HG03432 (cell line): ENCODE measurements at regions not wholly inside any gene's neighbourhood (a gene's known extent, or its start where the extent isn't known, plus 50 kb on each side); places are given as distances from the start of the nearest gene placed in this dataset.

ENCODE experiments used
- ATAC-seq: cut with Tn5 transposase; IDR thresholded peaks from one replicate; pipeline ENCODE4 v1.9.1; 2021; ENCODE audit warnings: mild to moderate bottlenecking, moderate library complexity; ENCODE audit not compliant: unreplicated experiment

DNA sequence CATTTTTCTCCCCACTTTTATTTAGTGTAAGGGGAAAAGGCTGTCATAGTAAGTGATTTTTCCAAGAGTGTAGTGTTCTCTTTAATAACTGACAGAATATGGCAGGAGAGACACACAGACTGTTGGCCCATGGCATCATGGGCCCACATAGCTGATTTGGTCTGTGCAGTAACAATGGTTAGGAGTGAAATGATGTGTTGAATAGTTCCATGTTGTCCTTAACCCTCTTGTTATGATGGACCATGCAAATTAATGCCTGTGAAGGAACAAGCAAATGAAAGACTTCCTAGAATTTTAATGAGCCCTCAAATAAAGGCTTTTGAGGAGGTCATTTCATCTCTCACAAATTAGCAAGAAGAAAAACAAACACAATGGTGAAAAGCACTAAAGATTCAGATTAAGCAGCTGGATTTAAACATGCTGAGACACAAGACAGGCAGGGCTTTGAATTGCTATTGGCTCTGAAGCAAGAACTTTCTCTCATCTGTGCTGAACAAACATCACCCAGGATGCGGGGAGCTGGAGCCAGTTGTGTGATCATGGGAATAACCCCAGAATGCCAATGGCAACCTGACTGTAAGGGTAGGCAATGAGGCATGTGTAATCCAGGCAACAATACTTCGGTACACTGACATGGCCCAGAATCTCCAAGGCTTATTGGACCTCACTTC, 136.7 kb upstream of the VEPH1 start:
- no peak for ATAC-seq

DNA sequence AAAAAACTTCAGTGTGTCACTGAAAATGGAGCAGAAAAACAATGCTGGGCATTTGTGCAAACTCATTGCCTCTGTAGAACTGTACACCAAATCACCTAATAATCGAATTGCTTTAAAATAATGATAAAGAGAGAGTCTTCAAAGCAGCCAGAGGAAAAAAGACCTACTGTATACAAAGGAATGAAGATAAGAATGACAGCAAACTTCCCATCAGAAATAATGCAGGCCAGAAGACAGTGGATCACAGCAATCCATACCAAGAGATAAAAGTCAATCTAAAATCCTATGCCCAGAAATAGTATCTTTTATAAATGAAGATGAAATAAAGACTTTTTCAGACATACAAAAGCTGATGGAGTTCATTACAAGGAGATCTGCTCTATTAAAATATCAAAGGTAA, 134.7 kb upstream of the VEPH1 start:
- no peak for ATAC-seq

DNA sequence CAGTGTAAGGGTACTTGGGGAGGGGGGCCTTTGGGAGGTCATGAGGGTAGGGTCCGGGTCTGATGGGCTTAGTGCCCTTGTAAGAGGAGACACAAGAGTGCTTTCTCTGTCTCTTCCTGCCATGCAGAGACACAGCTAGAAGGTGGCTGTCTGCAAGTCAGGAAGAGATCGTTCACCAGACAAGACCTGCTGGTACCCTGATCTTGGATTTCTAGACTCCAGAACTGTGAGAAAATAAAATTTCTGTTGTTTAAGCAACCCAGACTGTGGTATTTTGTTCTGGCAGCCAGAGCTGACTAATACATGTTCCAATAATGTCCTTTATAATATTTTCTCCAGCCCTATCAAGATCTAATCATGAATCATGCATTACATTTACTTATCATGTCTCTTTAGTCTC, 130.0 kb upstream of the VEPH1 start:
- no peak for ATAC-seq

DNA sequence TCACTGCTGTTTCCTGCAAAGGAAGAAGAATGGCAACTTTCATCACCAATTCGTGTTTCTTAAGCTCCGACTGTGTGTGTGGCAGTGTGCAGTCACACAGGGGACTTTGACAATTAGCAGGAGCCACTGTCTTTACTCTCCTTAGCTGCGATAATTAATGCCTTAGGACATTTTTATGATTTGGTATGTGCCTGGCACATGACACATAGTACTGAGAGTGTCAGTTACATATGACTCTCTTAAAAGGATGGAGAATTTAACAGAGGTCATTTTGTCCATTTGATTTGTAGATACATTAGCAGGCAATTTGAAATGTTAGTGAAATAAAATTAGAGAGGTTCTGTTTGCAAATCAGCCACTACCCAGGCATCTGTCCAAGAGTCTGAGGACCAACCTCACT, 128.9 kb upstream of the VEPH1 start:
- no peak for ATAC-seq

DNA sequence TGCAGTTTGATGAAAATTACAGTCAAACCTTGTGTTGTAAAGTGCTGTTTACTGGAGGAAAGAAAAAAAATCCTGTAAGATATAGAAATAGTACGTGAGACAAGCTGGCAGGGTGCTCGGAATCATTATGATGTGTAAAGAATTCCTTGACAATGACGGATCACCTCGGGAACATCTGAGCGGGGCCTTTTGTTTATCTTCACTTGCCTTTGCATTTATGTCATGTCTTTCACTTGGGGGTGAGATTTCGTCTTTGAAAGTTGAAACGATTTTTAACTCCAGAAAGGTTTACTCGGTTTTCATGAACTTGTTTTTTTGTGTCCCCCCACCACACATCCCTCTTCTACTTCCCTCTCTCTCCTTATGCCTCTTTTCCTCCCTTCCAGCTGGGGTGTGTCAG, 128.3 kb upstream of the VEPH1 start:
- no peak for ATAC-seq

DNA sequence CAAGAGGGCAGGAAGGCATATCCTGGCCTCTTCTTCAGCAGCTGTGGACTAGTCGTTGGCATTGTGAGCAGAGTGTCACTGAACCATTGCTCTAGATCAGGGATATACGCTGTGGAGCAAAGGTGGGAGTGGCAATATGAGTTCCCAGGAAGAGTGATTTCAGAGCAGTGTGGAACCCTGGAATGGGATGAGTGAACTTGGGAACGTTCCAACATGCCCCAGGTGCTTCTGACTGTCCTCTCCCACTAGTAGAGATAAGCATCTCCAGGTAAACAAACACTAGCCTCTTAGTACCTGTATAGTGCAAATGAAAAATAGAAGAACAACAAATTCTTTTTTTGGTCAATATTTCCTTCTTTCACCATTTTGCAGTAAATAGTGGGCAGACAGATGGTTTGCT, 123.6 kb upstream of the VEPH1 start:
- no peak for ATAC-seq

DNA sequence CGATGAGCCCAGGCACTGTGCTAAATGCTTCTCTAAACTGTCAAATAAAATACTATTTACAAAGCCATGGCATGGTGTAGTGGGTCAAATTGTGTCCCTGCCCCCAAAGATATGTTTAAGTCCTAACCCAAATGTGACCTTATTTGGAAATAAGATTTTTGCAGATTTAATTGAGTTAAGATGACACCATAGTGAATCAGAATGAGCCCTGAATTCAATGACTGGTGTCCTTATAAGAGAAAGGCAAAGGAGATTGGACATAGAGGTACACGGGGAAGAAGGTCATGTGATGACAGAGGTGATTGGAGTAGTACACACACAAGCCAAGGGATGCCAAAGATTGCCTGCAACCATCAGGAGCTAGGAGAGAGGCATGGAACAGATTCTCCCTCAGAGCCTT, 121.6 kb upstream of the VEPH1 start:
- no peak for ATAC-seq

DNA sequence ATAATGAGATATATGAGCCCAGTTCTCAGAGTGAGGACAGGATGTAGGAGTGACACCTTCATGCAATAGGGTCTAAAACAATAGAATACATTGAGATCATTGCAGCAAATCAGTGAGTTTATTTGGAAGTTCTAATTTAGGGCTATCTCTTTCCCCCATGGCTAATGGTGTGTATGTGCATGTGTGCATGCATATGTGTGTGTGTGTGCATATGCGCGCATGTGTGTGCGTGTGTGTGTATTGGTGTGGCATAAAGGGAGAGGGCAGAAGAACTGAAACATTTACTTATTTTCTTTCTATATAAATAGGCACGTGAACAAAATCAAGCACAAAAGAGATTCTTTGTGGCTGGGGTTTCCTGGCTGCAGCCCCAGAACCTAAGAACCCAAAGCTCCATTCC, 115.7 kb upstream of the VEPH1 start:
- ATAC-seq = no peak

DNA sequence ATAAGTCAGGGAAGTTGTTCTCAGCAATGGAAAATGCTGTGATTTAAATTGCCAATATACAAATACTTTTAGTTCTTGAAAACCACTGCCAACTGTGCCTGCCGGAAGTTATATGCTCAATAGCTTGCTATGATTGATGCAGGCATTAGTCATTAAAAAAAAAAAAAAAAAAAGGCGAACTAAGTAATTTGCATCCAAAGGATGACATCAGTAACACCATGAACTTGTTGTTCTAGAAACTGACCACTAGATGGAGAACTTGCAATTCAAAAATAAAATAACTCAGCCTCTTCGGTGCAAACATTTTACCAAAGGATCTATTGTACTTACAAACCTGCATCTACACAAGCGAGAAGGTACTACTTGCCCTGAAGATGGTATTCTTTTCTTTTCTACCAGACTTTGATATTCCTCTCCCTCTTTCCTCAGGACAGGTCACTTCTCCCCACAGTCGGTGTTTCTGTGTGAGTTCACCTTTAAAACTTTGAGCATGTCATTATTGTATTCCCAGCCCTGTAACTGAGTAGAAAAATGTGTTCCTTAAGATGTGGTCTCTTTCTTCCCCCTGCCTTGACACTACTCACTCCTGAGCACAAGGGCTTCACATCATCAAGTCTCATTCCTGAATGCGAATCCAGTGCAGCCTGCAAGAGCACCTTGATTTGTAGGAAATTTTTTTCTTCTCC, 115.0 kb upstream of the VEPH1 start:
- ATAC-seq = peak; percentile 75

DNA sequence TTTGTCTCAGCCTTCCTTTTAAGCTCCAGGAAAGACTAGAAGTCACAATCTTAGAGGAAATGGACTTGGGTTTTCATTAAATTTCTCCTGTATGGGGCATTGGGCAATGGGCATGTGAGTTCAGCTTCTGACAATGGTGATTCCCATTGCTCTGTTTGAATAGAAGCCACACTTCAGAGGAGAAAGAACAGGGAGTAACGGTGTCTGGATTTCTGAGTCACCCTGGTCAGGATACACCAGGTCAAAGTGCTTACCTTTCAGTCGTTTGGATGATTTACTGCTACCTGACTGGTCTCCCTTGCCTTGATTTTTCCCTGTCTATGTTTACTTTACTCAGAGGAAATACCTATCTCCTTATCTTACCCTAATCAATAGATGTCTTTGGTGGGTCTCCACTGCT, 111.7 kb upstream of the VEPH1 start:
- no peak for ATAC-seq

DNA sequence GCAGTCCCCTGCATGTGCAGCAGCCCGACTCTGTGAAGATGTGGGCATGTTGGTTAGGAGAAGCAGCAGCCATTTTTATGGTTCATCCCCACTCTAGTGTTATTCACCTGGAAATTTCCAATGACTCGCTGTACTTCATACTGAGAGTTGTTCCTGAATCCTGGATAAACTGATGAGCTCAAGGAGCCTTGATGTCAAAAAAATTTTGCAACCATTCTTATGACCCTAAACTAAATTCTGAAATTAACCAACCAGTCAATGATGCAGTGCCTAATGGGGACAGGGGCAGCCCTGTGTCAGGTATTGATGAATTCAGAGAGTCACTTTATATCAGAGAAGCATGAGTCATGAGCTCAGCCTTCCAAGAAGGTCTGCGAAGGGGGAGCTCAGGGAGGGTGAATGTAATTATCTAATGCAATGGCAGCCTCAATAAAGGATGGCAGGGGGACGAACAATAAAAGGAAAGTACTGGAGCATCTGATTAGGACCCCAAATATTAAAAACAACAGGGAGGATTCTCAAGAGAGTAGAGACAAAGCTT, 108.4 kb upstream of the VEPH1 start:
- no peak for ATAC-seq

DNA sequence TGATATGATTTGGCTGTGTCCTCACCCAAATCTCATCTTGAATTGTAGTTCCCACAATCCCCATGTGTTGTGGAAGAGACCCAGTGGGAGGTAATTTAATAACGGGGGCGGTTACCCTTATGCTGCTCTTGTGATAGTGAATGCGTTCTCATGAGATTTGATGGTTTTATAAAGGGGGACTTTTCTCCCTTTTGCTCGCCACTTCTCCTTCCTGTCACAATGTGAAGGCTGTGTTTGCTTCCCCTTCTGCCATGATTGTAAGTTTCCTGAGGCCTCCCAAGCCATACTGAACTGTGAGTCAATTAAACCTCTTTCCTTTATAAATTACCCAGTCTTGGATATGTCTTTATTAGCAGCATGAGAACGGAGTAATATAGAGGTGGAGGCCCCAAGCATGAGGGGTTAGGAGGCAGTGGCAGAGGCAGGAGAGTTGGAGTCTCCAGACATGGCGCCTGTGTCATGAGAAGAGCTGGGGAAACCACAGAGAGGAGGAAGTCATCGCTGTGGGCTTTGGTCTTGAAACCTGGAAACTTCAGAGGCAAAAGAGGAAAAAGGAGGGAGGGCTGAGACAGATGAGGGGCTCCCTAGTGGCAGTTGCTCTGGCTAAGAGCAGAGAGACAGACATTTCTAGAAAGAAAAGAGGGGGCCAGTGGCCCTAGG, 107.8 kb upstream of the VEPH1 start:
- no peak for ATAC-seq

DNA sequence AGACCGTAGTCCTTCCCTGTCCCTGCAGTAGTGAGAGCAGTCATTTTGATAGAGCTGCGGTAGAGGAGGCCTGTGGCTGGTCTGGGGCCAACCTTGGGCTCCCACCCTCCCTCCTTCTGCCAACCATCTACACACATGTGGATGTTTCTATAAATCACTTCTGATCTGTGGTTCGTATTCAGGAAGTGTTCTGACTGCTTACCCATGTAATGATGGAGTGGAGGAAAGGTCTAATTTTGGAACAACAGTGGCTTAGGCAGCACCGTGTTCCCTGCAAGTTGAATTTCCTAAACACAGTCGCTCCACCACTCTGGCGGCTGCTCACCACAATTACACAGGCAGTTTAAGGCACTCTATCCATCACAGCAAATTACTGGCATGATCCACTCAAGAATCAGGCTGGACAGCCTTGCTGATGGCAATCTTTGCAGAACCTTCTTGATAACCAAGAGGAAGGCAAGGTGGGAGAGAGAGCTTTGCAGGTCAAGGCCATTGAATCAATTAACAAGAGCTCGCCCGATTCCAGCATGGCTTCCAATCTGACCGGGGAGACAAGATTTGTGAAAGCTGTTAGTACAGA, 104.7 kb upstream of the VEPH1 start:
- peak; percentile 22 for ATAC-seq

DNA sequence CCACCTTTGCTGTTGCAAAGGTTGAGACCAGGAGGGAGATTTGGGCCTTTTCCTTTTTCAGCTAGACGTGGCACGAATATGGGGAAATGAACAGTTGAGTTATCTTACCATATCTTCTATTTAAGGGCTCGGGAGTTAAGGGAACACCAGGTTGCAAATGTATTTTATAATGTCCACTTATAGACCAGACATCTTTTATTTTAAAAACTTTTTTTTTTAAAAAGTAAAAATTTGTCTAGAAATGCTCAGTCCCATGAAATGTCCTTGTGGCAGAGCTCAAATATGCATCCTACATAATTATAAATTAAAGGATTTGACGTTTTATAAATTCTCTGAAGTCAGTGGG, 103.6 kb upstream of the VEPH1 start:
- no peak for ATAC-seq

DNA sequence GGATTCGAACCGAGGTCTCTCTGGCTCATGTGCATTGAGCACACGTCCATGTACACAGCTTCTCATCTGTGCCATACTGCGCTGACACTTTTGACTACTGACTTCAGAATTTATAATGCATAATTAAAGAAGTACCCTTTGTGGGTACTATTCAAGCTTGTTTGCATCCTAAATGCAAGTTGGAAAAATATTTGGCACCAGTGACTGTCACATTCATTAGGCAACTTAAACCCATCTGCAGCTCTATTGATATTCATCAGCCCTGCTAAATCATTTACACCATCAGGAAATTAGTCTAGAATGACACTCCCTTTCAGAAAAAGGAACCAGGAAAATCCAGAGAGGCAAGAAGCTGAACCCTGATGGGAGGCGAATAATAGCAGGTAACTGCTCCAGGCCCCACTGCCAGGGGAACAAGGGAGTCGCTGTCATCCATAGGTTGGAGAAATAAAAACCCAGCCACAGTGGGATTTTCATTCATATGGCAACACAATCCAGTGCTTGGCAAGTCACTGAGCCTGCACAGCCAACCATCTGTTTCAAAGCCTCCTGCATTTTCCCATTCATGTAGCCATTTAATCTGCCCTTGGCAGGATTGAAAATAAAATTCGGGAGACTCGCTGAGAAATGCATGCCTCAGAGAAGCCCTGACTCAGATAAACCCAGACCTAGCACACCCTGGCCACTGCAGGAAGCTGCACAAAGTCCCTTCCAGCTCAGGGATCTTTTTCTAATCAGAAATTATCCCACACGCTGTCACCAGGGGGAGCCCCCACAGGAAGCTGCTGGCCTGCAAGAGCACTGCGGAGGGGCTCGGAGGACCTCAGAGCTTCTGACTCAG, 103.0 kb upstream of the VEPH1 start:
- ATAC-seq = peak; percentile 92

DNA sequence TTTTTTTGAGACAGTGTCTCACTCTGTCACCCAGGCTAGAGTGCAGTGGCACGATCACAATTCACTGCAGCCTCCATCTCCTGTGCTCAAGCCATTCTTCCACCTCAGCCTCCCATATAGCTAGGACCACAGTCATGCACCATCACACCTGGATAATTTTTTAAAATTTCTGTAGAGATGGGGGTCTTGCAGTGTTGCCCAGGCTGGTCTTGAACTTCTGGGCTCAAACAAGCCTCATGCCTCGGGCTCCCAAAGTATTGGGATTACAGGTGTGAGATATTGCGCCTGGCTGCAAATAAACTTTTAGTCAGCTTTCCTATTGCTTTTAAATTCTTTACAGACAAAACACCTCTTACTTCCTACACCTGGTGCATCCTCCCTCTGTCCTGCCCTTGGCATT, 102.1 kb upstream of the VEPH1 start:
- no peak for ATAC-seq

DNA sequence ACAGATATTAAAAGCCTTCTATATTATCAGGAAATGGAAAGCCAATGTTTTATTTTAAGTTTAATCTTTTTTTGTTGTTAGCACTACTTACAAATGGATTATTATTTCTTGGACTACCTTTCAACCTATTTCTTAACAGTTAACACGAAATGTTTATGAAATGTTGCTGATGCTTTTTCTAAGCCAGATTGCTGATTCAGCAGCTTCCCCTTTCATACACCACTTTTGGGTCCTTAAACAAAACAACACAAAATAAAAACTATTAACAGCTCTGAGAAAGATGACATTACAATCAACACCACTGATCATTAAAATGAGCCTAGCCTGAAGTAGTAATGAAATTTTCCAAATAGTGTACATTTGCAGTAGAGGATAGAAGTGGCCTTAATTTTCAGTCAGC, 99.2 kb upstream of the VEPH1 start:
- ATAC-seq = no peak

DNA sequence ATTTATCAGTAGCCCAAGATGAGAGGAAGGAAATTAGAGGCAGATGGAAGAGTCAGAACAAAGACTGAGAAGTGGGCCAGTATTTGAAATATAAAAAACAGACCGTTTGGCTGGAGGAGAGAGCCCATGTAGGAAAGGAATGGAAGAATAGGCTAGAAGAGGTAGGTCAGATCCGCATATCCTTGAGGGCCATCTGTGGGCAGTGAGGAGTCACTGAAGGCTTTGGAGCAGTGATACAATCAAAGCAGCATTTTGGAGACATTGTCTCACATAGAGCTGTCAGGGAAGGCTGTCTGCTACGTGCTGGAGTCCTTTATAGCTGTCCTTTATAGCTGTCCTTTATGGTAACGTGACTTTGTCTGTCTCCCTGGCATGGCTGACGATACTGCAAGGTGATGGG, 92.0 kb upstream of the VEPH1 start:
- ATAC-seq = no peak

DNA sequence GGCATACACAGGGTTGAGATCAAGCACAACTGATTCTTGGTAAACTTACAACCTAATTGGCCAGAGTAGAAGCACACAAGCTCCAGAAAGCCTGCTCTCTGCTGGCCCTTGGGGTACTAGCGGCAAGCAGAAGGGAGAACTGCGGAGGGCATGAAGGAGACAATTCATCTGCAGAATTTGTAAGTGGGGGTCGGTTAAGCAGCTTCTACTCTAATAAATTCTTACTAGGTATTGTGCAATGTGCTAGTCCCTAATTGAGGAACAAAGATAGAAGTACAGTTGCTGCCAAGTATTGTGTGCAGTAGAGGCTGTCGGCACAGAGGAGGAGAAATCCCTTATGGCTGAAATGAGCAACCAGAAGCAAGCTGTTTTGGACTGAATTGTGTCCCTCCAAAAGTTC, 91.2 kb upstream of the VEPH1 start:
- no peak for ATAC-seq

DNA sequence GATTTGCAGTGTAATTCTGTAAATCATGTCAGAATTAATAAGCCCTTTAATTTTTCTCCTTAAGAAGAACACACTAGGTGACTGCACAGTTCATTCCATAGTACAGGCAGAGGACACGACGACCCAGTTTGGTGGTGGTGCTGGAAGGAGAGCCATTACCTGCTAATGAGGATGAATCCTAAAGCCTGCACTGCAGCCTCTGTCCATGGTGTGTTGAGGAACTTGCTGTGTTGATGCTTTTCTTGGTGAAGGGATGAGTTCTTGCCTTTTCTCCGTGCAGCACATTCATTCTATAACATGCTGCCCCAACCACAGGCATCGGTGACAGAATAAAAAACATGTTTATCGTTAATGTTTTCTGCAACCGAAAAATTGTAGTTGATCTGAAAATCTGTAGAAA, 89.6 kb upstream of the VEPH1 start:
- ATAC-seq = no peak

DNA sequence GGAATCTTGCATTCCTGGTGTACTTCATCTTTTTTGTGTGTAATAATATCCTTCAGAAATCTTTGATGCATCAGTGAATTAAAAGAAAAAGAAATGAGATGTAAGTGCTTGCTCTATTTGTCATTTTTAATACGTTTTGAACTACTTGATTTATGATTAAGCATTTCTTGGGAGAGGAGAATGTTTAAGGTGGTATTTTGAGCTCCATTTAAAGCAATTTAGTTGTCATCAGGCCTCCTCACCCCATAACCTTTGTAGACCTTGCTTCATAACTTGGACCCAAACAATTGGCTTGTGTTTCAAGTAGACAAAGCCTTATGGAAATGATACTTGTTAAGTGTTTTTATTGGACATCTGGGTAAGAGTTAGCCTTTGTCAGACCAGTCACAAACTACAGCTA, 87.1 kb upstream of the VEPH1 start:
- ATAC-seq = no peak
